HEK293 (cell line): ENCODE measurements at regions not wholly inside any gene's neighbourhood (a gene's known extent, or its start where the extent isn't known, plus 50 kb on each side); places are given as distances from the start of the nearest gene placed in this dataset.

Experiments used
- CTCF ChIA-PET: fragments of 350-600 bp; formaldehyde crosslinking; extraction: SDS; loops from one replicate; lab custom pipeline; 2021; ENCODE audit warnings: antibody characterized with exemption; lab: Yijun Ruan, JAX
- POLR2A ChIA-PET: fragments of 300-600 bp; formaldehyde crosslinking; extraction: SDS; loops from one replicate; lab custom pipeline; 2020; ENCODE audit warnings: antibody characterized with exemption, inconsistent platforms; lab: Yijun Ruan, JAX
- H3K27ac ChIP-seq: fragments of 200-500 bp; sonication (Bioruptor generic); 2 replicates; pipeline ENCODE4 v1.5.1; 2014; ENCODE audit warnings: low read depth, low read length, control low read depth, inconsistent platforms; ENCODE audit errors: extremely low read depth
- H3K36me3 ChIP-seq, 2 experiments: fragments of 200-500 bp in 1 of 2; sonication (Bioruptor generic) in 1 of 2; 1 replicate in 1 of 2; 2 replicates in 1 of 2; pipeline ENCODE4 v1.5.1; 2014 to 2017; ENCODE audit warnings: inconsistent platforms in 2 of 2, low read length in 2 of 2; ENCODE audit not compliant: control insufficient read depth in 2 of 2, insufficient read depth in 1 of 2
- H3K4me1 ChIP-seq: fragments of 200-500 bp; sonication (Bioruptor generic); 2 replicates; pipeline ENCODE4 v1.5.1; 2014; ENCODE audit warnings: mild to moderate bottlenecking, low read length, inconsistent platforms; ENCODE audit not compliant: control insufficient read depth, insufficient read depth
- H3K4me3 ChIP-seq: 2 replicates; pipeline ENCODE4 v1.5.1; 2011; ENCODE audit warnings: low read depth, mild to moderate bottlenecking, control low read depth, low read length, moderate library complexity
- H3K9me3 ChIP-seq: fragments of 200-500 bp; sonication (Bioruptor generic); 2 replicates; pipeline ENCODE4 v1.5.1; 2014; ENCODE audit warnings: low read depth, low read length, inconsistent platforms; ENCODE audit not compliant: control insufficient read depth, insufficient read depth
- KLF16 ChIP-seq: fragments of 450-650 bp; formaldehyde crosslinking; IDR thresholded peaks from 2 replicates; pipeline ENCODE4 v1.5.1; 2017; ENCODE audit warnings: missing biosample characterization, missing genetic modification characterization
- KLF9 ChIP-seq: fragments of 450-650 bp; formaldehyde crosslinking; IDR thresholded peaks from 2 replicates; pipeline ENCODE4 v1.5.1; 2016; ENCODE audit warnings: missing biosample characterization, missing genetic modification characterization, low read depth
- ZEB2 ChIP-seq: fragments of 450-650 bp; formaldehyde crosslinking; IDR thresholded peaks from 2 replicates; pipeline ENCODE4 v1.5.1; 2016; ENCODE audit warnings: missing biosample characterization, missing genetic modification characterization
- ZFHX2 ChIP-seq: fragments of 450-650 bp; formaldehyde crosslinking; conservative IDR thresholded peaks from 2 replicates; pipeline ENCODE4 v1.5.1; 2016; ENCODE audit warnings: missing biosample characterization, missing genetic modification characterization
- ZNF391 ChIP-seq: fragments of 450-650 bp; formaldehyde crosslinking; IDR thresholded peaks from 2 replicates; pipeline ENCODE4 v1.5.1; 2016; ENCODE audit warnings: low read depth, missing biosample characterization, missing genetic modification characterization, borderline replicate concordance
- ZNF510 ChIP-seq: fragments of 450-650 bp; formaldehyde crosslinking; IDR thresholded peaks from 2 replicates; pipeline ENCODE4 v1.5.1; 2018; ENCODE audit warnings: mild to moderate bottlenecking, missing genetic modification characterization, missing biosample characterization; ENCODE audit not compliant: insufficient replicate concordance
- ZNF658 ChIP-seq: fragments of 450-650 bp; formaldehyde crosslinking; IDR thresholded peaks from 2 replicates; pipeline ENCODE4; 2016; ENCODE audit warnings: missing biosample characterization, missing genetic modification characterization
- ZNF677 ChIP-seq: fragments of 450-650 bp; IDR thresholded peaks from 2 replicates; pipeline ENCODE4 v1.5.0; 2018; ENCODE audit warnings: missing biosample characterization, mild to moderate bottlenecking, missing genetic modification characterization, moderate library complexity
- TF ChIP-seq, protein P1 (sequence below): fragments of 450-650 bp; formaldehyde crosslinking; IDR thresholded peaks from 2 replicates; pipeline ENCODE4 v1.5.1; 2017; ENCODE audit warnings: missing biosample characterization, missing genetic modification characterization
- TF ChIP-seq, protein P2 (sequence below): fragments of 450-650 bp; formaldehyde crosslinking; IDR thresholded peaks from 2 replicates; pipeline ENCODE4 v1.5.1; 2016; ENCODE audit warnings: missing biosample characterization, missing genetic modification characterization
- TF ChIP-seq, protein P3 (sequence below): fragments of 450-650 bp; formaldehyde crosslinking; IDR thresholded peaks from 2 replicates; pipeline ENCODE4 v1.5.1; 2017; ENCODE audit warnings: missing biosample characterization, missing genetic modification characterization
- TF ChIP-seq, protein P4 (sequence below): fragments of 450-650 bp; formaldehyde crosslinking; IDR thresholded peaks from 2 replicates; pipeline ENCODE4 v1.5.1; 2016; ENCODE audit warnings: missing biosample characterization, missing genetic modification characterization
- TF ChIP-seq, protein P5 (sequence below): fragments of 450-650 bp; formaldehyde crosslinking; IDR thresholded peaks from 2 replicates; pipeline ENCODE4 v1.5.1; 2017; ENCODE audit warnings: missing biosample characterization, missing genetic modification characterization
- TF ChIP-seq, protein P6 (sequence below): fragments of 450-650 bp; formaldehyde crosslinking; IDR thresholded peaks from 2 replicates; pipeline ENCODE4 v1.5.1; 2017; ENCODE audit warnings: missing biosample characterization, missing genetic modification characterization
- TF ChIP-seq, protein P7 (sequence below): fragments of 450-650 bp; formaldehyde crosslinking; IDR thresholded peaks from 2 replicates; pipeline ENCODE4 v1.5.0; 2017; ENCODE audit warnings: missing biosample characterization, missing genetic modification characterization, borderline replicate concordance
- TF ChIP-seq, protein P8 (sequence below): fragments of 450-650 bp; formaldehyde crosslinking; IDR thresholded peaks from 2 replicates; pipeline ENCODE4 v1.5.1; 2016; ENCODE audit warnings: missing biosample characterization, missing genetic modification characterization, borderline replicate concordance

DNA sequence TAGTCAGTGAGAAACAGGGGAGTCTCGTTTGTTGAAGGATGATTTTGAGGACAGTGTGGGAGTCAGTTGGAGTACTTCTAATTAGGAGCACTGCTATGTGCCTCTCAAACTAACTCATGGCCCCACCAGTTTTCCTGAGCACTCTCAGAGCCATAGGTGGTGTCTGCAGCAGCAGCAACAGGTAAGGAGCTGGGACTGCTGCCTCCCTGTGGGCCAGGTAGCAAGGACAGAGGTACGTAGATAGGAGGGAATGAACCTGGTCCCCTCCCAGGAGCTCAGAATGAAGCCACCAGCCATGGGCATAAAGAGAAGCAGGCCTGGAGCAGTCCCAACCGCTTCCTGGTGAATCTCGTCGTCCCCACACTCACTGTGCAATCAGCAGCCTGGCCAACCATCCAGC, 183.4 kb downstream of the BUD13 start:
- Histone ChIP-seq H3K4me1 (no peaks in the 10 kb centered on the region), H3K36me3 (no peaks in the 10 kb centered on the region), H3K9me3 (no peaks in the 10 kb centered on the region), H3K27ac (no peak overlapping the region), H3K4me3 (no peak overlapping the region)
- POLR2A ChIA-PET: no interaction called here
- CTCF ChIA-PET: interaction anchor here (0.7 kb wide), 1 partner anchor 12 kb away, joined by 3 read pairs; no protein-coding TSS in a partner anchor
- no peak for TF ChIP-seq KLF9
- TF ChIP-seq ZNF658 (tag by site-specific recombination): no peak
- no peak for TF ChIP-seq ZNF677
- no peak for TF ChIP-seq ZFHX2 (tag by site-specific recombination)
- TF ChIP-seq, protein P1, sequence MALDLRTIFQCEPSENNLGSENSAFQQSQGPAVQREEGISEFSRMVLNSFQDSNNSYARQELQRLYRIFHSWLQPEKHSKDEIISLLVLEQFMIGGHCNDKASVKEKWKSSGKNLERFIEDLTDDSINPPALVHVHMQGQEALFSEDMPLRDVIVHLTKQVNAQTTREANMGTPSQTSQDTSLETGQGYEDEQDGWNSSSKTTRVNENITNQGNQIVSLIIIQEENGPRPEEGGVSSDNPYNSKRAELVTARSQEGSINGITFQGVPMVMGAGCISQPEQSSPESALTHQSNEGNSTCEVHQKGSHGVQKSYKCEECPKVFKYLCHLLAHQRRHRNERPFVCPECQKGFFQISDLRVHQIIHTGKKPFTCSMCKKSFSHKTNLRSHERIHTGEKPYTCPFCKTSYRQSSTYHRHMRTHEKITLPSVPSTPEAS (tag by site-specific recombination): no peak
- no peak for TF ChIP-seq ZNF391 (tag by site-specific recombination)
- TF ChIP-seq, protein P2, sequence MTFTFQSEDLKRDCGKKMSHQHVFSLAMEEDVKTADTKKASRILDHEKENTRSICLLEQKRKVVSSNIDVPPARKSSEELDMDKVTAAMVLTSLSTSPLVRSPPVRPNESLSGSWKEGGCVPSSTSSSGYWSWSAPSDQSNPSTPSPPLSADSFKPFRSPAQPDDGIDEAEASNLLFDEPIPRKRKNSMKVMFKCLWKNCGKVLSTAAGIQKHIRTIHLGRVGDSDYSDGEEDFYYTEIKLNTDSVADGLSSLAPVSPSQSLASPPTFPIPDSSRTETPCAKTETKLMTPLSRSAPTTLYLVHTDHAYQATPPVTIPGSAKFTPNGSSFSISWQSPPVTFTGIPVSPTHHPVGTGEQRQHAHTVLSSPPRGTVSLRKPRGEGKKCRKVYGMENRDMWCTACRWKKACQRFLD (tag by site-specific recombination): no peak
- TF ChIP-seq, protein P3, sequence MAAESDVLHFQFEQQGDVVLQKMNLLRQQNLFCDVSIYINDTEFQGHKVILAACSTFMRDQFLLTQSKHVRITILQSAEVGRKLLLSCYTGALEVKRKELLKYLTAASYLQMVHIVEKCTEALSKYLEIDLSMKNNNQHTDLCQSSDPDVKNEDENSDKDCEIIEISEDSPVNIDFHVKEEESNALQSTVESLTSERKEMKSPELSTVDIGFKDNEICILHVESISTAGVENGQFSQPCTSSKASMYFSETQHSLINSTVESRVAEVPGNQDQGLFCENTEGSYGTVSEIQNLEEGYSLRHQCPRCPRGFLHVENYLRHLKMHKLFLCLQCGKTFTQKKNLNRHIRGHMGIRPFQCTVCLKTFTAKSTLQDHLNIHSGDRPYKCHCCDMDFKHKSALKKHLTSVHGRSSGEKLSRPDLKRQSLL (tag by site-specific recombination): no peak
- TF ChIP-seq, protein P4, sequence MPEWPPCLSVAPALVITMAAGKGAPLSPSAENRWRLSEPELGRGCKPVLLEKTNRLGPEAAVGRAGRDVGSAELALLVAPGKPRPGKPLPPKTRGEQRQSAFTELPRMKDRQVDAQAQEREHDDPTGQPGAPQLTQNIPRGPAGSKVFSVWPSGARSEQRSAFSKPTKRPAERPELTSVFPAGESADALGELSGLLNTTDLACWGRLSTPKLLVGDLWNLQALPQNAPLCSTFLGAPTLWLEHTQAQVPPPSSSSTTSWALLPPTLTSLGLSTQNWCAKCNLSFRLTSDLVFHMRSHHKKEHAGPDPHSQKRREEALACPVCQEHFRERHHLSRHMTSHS (tag by site-specific recombination): no peak
- TF ChIP-seq, protein P5, sequence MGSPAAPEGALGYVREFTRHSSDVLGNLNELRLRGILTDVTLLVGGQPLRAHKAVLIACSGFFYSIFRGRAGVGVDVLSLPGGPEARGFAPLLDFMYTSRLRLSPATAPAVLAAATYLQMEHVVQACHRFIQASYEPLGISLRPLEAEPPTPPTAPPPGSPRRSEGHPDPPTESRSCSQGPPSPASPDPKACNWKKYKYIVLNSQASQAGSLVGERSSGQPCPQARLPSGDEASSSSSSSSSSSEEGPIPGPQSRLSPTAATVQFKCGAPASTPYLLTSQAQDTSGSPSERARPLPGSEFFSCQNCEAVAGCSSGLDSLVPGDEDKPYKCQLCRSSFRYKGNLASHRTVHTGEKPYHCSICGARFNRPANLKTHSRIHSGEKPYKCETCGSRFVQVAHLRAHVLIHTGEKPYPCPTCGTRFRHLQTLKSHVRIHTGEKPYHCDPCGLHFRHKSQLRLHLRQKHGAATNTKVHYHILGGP (tag by site-specific recombination): no peak

DNA sequence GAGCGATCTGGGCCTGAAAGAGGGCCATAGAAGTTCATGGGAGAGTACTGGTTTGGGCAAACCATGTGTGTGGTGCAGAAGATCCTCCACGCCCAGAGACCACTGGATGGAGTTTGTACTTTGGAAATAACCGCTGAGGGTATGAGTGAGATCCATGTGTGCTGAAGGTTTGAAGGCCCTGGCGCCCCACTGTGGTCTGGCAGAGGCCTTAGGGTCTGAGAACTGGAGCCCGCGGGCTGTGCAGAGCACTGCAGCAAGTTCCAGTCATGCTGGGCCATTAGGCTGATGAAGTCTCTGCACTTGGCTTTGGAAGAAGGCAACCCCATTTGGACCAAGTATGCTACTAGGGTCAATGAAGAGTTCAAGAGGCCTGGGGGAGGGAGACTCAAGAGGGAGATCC, 186.4 kb downstream of the BUD13 start:
- H3K4me1 ChIP-seq: no peaks in the 10 kb centered on the region
- H3K27ac ChIP-seq: no peak overlapping the region
- H3K36me3 ChIP-seq: no peaks in the 10 kb centered on the region
- CTCF ChIA-PET: no interaction called here
- H3K9me3 ChIP-seq: no peaks in the 10 kb centered on the region
- H3K4me3 ChIP-seq: no peak overlapping the region
- TF ChIP-seq, protein P6, sequence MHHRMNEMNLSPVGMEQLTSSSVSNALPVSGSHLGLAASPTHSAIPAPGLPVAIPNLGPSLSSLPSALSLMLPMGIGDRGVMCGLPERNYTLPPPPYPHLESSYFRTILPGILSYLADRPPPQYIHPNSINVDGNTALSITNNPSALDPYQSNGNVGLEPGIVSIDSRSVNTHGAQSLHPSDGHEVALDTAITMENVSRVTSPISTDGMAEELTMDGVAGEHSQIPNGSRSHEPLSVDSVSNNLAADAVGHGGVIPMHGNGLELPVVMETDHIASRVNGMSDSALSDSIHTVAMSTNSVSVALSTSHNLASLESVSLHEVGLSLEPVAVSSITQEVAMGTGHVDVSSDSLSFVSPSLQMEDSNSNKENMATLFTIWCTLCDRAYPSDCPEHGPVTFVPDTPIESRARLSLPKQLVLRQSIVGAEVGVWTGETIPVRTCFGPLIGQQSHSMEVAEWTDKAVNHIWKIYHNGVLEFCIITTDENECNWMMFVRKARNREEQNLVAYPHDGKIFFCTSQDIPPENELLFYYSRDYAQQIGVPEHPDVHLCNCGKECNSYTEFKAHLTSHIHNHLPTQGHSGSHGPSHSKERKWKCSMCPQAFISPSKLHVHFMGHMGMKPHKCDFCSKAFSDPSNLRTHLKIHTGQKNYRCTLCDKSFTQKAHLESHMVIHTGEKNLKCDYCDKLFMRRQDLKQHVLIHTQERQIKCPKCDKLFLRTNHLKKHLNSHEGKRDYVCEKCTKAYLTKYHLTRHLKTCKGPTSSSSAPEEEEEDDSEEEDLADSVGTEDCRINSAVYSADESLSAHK (tag by site-specific recombination): no peak
- TF ChIP-seq ZNF510 (no peak), KLF16 (tag by site-specific recombination) (no peak), ZEB2 (no peak)
- TF ChIP-seq, protein P7, sequence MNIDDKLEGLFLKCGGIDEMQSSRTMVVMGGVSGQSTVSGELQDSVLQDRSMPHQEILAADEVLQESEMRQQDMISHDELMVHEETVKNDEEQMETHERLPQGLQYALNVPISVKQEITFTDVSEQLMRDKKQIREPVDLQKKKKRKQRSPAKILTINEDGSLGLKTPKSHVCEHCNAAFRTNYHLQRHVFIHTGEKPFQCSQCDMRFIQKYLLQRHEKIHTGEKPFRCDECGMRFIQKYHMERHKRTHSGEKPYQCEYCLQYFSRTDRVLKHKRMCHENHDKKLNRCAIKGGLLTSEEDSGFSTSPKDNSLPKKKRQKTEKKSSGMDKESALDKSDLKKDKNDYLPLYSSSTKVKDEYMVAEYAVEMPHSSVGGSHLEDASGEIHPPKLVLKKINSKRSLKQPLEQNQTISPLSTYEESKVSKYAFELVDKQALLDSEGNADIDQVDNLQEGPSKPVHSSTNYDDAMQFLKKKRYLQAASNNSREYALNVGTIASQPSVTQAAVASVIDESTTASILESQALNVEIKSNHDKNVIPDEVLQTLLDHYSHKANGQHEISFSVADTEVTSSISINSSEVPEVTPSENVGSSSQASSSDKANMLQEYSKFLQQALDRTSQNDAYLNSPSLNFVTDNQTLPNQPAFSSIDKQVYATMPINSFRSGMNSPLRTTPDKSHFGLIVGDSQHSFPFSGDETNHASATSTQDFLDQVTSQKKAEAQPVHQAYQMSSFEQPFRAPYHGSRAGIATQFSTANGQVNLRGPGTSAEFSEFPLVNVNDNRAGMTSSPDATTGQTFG (tag by site-specific recombination): no peak
- TF ChIP-seq, protein P8, sequence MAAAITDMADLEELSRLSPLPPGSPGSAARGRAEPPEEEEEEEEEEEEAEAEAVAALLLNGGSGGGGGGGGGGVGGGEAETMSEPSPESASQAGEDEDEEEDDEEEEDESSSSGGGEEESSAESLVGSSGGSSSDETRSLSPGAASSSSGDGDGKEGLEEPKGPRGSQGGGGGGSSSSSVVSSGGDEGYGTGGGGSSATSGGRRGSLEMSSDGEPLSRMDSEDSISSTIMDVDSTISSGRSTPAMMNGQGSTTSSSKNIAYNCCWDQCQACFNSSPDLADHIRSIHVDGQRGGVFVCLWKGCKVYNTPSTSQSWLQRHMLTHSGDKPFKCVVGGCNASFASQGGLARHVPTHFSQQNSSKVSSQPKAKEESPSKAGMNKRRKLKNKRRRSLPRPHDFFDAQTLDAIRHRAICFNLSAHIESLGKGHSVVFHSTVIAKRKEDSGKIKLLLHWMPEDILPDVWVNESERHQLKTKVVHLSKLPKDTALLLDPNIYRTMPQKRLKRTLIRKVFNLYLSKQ (tag by site-specific recombination): no peak
- TF ChIP-seq, all 188 proteins: peak for 0
- POLR2A ChIA-PET: no interaction called here
